Esophagus squamous epithelium (tissue), 5 donors: ENCODE measurements at regions not wholly inside any gene's neighbourhood (a gene's known extent, or its start where the extent isn't known, plus 50 kb on each side); places are given as distances from the start of the nearest gene placed in this dataset.
"Not testable (repeated sequence)": the region's sequence is repeated elsewhere in the genome, so short reads cannot be mapped to it uniquely, and the experiment has no call there.

Experiments used
- DNase-seq: peaks from one replicate; lab custom pipeline; 2025; lab: John Stamatoyannopoulos, UW
- H3K27ac ChIP-seq, 4 donors: fragments of 200-600 bp; sonication (generic); one replicate each; pipeline ENCODE4 v1.5.1; 2016 to 2019; ENCODE audit warnings: mild to moderate bottlenecking in 1 of 4
- H3K27me3 ChIP-seq, 4 donors: fragments of 200-600 bp; sonication (generic); 1 replicate in 3 of 4; 2 replicates in 1 of 4; pipeline versions ENCODE4 v1.5.1 to v1.6.0; 2017 to 2021; ENCODE audit warnings: antibody characterized with exemption in 1 of 4
- H3K36me3 ChIP-seq, 3 donors: fragments of 200-600 bp; sonication (generic); one replicate each; pipeline ENCODE4 v1.5.1; 2016 to 2019
- H3K4me1 ChIP-seq, 3 donors: fragments of 200-600 bp; sonication (generic); one replicate each; pipeline ENCODE4 v1.5.1; 2017 to 2019
- H3K4me3 ChIP-seq, 4 donors: fragments of 200-600 bp; sonication (generic); 1 replicate in 3 of 4; 2 replicates in 1 of 4; pipeline ENCODE4 v1.5.1; 2016 to 2019; ENCODE audit warnings: mild to moderate bottlenecking in 2 of 4, moderate library complexity in 1 of 4
- H3K9me3 ChIP-seq, 3 donors: fragments of 200-600 bp; sonication (generic); one replicate each; pipeline ENCODE4 v1.5.1; 2016 to 2019
- POLR2A ChIP-seq, 4 donors: fragments of 450-650 bp; IDR thresholded peaks; one replicate each; pipeline ENCODE4 v1.6.1; 2017; ENCODE audit warnings: antibody characterized with exemption in 4 of 4, mild to moderate bottlenecking in 4 of 4, moderate library complexity in 3 of 4
- WGBS, 2 donors: methylation state at CpG; one replicate each; pipeline ENCODE4 v1.1.5; 2018; 5-methylcytosine and 5-hydroxymethylcytosine counted together
- intact Hi-C: fragments of 100-400 bp; cut with DNase I; formaldehyde crosslinking; loops from one replicate; pipeline ENCODE4 v1.15.0; 2022
- TF ChIP-seq, protein P1 (sequence below), 6 experiments: fragments of 450-650 bp in 4 of 6; fragments of 200-600 bp in 2 of 6; sonication (generic) in 2 of 6; IDR thresholded peaks; one replicate each; pipeline ENCODE4 v1.5.1; 2016 to 2019; ENCODE audit warnings: antibody characterized with exemption in 6 of 6, mild to moderate bottlenecking in 4 of 6, moderate library complexity in 4 of 6
- donor health status: DM: yes; HTN: yes; CAD: no.

DNA sequence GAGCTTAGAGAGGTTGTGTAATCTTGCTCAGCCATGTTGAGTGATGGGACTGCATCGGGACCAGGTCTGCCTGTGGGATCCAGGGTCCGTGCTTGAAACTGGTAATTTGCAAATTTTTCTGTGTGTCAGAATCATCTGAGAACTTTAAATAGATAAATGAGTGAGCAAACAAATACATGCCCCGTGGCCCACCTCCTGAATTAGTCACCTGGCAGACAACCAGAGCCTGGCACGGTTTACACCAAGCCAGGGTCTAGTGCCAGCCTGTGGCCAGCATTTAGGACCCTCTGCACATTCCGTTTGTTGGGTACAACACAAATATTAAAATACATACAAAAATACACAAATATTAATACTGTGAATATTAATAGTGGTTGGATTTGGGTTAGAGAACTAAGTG lies 90.6 kb upstream of the STOX2 start:
- Histone ChIP-seq H3K9me3 (no peaks in the 10 kb centered on the region), H3K4me1 (peaks cover 0 to 31% (median 0%) of the 10 kb centered on the region in 3 donors), H3K4me3 (no peak overlapping the region), H3K36me3 (no peaks in the 10 kb centered on the region), H3K27me3 (no peaks in the 10 kb centered on the region), H3K27ac (no peak overlapping the region)
- no peak for DNase-seq
- WGBS, 2 donors, result 35 to 60% methylated on average over 4 to 5 of the region's 5 CpGs
- intact Hi-C loops, result no loop called here
- TF ChIP-seq POLR2A (IDR thresholded peaks at IDR 0.05), result no peak
- TF ChIP-seq, protein P1, sequence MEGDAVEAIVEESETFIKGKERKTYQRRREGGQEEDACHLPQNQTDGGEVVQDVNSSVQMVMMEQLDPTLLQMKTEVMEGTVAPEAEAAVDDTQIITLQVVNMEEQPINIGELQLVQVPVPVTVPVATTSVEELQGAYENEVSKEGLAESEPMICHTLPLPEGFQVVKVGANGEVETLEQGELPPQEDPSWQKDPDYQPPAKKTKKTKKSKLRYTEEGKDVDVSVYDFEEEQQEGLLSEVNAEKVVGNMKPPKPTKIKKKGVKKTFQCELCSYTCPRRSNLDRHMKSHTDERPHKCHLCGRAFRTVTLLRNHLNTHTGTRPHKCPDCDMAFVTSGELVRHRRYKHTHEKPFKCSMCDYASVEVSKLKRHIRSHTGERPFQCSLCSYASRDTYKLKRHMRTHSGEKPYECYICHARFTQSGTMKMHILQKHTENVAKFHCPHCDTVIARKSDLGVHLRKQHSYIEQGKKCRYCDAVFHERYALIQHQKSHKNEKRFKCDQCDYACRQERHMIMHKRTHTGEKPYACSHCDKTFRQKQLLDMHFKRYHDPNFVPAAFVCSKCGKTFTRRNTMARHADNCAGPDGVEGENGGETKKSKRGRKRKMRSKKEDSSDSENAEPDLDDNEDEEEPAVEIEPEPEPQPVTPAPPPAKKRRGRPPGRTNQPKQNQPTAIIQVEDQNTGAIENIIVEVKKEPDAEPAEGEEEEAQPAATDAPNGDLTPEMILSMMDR (IDR thresholded peaks at IDR 0.05), result no peak

DNA sequence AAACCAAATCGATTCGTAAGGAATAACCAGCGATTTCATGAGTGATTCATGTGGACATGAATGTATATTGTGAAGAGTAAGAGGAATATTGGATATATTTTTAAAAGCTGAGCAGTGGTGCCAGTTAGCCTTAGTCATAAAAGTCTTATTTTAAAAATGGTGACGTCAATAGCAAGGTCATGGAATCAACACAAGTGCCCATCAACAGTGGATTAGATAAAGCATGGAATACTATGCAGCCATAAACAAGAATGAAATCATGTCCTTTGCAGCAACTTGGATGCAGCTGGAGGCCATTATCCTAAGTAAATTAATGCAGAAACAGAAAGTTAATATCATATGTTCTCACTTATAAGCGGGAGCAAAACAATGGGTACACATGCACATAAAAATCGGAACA lies 89.0 kb upstream of the STOX2 start:
- DNase-seq, result no peak
- H3K4me3 ChIP-seq, result no peak overlapping the region
- H3K4me1 ChIP-seq, result peaks cover 0 to 47% (median 12%) of the 10 kb centered on the region in 3 donors
- H3K27ac ChIP-seq, result no peak overlapping the region
- 85 to 86% methylated on average over 6 of the region's 6 CpGs for WGBS, 2 donors
- no peak for TF ChIP-seq POLR2A (IDR thresholded peaks at IDR 0.05)
- TF ChIP-seq, protein P1 (IDR thresholded peaks at IDR 0.05), result no peak
- H3K27me3 ChIP-seq, result no peaks in the 10 kb centered on the region
- H3K36me3 ChIP-seq, result no peaks in the 10 kb centered on the region
- intact Hi-C loops, result no loop called here
- no peaks in the 10 kb centered on the region for H3K9me3 ChIP-seq

DNA sequence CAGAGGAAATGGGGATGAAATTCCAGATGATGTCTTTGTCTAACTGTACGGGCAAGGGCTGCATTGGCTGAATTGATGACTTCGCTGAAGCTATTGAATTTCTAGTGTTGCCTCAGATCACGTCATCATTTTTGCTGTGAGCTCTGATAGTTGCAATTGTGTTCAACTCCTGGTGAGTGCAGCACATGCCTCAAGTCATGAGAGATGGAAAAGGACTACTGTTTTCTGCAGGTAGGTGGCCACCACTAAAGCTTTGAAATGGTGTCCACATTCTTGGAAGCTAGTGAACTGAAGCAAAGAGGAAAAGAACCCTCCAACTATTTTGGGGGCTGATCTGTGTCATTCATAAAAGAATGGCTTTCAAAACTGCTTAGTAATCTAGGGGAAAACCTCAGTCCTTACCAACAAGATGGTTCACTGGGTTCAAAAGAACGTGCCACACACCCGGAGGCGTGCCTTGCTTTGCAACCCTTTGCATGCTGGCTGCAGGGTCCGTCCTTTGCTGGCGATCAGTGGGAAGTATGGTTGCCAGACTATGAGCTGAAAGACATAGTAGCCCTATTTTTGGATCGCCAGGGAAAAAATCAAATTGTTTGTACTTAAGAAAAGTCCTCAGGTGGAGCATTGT lies 88.1 kb upstream of the STOX2 start:
- DNase-seq, result no peak
- 54 to 55% methylated on average over 8 to 9 of the region's 9 CpGs for WGBS, 2 donors
- intact Hi-C loops, result no loop called here
- H3K27ac ChIP-seq, result peak overlapping the region in 1 of 4 donors; percentile 14
- H3K27me3 ChIP-seq, result no peaks in the 10 kb centered on the region
- no peaks in the 10 kb centered on the region for H3K36me3 ChIP-seq
- TF ChIP-seq, protein P1 (IDR thresholded peaks at IDR 0.05), result no peak
- no peak for TF ChIP-seq POLR2A (IDR thresholded peaks at IDR 0.05)
- no peak overlapping the region for H3K4me3 ChIP-seq
- H3K9me3 ChIP-seq, result no peaks in the 10 kb centered on the region
- H3K4me1 ChIP-seq, result peaks cover 5 to 57% (median 19%) of the 10 kb centered on the region in 3 donors

DNA sequence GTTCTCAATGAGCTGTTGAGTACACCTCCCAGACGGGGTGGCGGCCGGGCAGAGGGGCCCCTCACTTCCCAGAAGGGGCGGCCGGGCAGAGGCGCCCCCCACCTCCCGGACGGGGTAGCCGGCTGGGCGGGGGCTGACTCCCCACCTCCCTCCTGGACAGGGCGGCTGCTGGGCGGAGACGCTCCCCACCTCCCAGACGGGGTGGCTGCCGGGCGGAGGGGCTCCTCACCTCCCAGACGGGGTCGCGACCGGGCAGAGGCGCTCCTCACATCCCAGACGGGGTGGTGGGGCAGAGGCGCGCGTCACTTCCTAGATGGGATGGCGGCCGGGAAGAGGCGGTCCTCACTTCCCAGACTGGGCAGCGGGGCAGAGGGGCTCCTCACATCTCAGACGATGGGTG lies 86.5 kb upstream of the STOX2 start:
- DNase-seq, H3K9me3 ChIP-seq, H3K4me3 ChIP-seq, intact Hi-C loops, H3K27me3 ChIP-seq, H3K36me3 ChIP-seq: not testable (repeated sequence)
- Histone ChIP-seq H3K4me1 (peaks cover 10 to 73% (median 27%) of the 10 kb centered on the region in 3 donors), H3K27ac (peak overlapping the region in 2 of 4 donors; percentile 54 to 78)
- WGBS, 2 donors, result no CpG with 5 or more reads among the region's 30 CpGs

DNA sequence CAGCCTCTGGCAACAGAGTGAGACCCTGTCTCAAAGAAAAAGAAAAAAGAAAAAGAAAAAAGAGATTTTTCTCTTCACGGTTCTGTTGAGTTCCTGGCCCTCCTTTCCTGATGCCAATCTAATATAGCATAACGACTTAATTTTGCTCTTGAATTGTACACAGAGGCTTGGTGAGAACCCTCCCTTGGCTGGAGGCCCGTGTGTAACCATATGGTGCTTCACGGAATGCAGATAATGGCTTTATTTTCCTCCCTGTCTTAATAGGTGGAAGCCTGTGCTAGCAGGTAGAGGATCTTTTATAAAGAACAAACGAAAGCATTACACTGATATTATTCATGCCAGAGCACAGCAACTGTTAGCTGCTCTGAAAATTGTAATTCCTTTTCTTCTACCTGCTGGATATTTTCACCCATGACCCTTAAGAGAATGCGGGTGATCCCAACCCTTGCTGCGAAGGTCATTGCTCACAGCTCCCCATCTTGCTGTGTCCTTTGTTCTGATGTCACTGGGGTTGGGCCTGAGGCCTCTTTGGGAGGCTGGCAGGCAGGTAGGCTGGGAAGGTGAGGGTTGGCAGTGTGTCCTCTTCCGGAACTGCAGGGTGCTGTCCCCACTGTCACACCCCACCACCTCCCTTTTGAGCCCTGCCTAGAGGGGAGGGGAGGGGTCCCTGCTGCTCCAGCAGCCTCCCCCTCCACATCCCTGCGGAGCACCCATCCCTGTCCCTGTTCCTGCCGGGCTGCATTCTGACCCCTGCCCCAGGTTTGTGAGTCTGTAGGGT lies 83.8 kb upstream of the STOX2 start:
- Histone ChIP-seq H3K27ac (peak overlapping the region; percentile 61 to 81 (median 71)), H3K36me3 (no peaks in the 10 kb centered on the region), H3K9me3 (no peaks in the 10 kb centered on the region), H3K4me1 (peaks cover 12 to 74% (median 32%) of the 10 kb centered on the region in 3 donors), H3K27me3 (no peaks in the 10 kb centered on the region), H3K4me3 (no peak overlapping the region)
- DNase-seq, result no peak
- TF ChIP-seq, protein P1 (IDR thresholded peaks at IDR 0.05), result no peak
- no peak for TF ChIP-seq POLR2A (IDR thresholded peaks at IDR 0.05)
- intact Hi-C loops, result no loop called here
- whole genome bisulfite sequencing, 2 donors, result 30 to 35% methylated on average over 7 to 8 of the region's 10 CpGs
